NCI-H748 treated with DMSO at 0.1 percent for 48 hours (cell line): ENCODE measurements at regions not wholly inside any gene's neighbourhood (a gene's known extent, or its start where the extent isn't known, plus 50 kb on each side); places are given as distances from the start of the nearest gene placed in this dataset.

ENCODE experiments used
- DNase-seq: peaks from one replicate; lab custom pipeline; 2025; lab: John Stamatoyannopoulos, UW

DNA sequence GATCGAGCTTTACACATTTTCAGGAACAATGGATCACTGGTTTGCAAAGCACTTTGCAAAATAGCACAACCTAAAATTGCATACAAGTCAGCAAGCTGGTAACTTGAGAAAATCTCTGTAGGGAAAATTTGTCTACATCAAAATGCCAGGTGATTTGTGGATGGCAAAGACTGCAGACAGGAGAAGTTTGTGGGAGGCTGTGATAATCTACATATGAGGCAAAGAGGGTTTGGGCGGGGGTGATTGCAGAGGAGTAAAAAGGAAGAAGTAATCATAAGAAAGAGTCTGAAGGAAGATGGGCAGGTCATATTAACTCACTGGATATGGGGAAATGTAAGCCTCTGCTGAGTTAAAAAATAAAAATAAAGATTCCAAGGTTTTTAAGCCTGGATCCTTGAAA, 166.3 kb upstream of the STXBP5 start:
- no peak for DNase-seq

DNA sequence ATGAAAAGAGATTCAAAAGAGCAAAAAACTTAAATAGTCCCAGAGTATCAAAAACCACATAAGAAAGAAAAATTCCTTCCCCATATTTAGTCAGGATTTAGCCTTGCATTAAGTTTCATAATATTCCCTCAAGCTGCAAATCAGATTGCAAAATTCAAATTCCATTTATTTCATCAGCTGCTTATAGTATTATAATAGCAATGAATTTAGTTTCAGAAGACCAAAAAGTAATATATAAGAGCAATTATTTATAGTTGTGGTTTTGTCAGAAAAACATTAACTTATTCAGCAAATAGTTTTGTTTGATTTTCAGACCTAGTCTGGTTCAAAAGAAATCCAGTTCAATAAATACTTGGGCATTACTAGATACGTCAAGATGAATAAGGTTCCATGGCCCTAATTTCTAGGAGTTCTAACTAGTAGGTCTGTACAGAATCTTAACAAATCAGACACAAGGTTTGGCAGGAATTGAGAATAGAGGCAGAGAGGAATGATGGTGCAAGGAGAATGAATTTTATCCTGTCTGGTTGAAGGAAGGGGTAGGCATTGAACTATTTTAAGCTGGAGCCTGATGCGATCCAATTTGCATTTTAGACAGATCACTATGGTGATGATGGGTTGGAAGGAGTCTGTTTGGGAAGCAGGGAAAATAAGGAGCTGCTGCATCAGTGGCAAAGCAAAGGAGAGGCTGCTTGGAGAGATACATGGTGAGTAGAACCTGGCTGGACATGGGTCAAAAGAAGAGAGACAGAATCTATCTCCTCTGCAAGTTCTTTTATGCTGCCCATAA, 163.9 kb upstream of the STXBP5 start:
- DNase-seq, result no peak

DNA sequence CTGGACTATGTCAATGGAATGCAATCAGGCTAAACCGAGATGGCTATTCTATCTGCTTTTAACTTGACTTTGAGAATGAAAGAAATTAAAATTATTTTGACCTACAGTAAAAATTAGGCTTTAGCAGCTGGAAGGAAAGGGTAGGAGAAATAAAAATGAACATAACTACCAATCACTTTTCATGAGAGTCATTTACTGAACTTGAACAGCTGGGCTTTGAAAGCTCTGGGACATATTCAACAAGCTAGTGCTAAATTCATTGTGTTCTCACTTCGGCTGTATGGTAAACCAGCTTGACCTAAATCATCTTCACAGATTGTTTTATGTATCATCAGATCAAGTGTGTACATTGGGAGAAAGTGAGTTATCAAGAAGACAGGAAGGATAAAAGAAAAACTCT, 161.5 kb upstream of the STXBP5 start:
- no peak for DNase-seq

DNA sequence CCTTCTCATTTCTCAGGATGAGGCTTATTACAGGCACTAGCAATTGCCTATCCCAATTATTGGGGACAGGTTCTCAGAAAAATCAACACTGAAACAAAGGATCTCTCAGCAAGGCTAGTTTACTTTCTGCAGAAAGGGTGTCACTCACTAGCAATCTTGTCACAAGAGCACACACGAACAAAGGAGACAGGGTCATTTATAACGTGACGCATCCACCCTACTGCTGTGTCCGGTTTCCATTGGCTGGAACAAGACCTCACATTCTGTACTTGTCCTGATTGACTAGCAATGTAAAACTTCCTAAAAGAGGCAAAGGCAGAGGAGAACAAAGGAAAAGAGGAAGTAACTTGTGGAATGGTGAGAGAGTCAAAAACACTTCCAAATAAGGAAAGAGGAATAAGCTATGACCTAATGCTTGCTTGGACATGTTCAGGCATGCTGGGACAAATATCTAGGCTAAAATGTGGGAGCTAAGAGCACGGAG, 160.2 kb upstream of the STXBP5 start:
- peak; percentile 85 for DNase-seq

DNA sequence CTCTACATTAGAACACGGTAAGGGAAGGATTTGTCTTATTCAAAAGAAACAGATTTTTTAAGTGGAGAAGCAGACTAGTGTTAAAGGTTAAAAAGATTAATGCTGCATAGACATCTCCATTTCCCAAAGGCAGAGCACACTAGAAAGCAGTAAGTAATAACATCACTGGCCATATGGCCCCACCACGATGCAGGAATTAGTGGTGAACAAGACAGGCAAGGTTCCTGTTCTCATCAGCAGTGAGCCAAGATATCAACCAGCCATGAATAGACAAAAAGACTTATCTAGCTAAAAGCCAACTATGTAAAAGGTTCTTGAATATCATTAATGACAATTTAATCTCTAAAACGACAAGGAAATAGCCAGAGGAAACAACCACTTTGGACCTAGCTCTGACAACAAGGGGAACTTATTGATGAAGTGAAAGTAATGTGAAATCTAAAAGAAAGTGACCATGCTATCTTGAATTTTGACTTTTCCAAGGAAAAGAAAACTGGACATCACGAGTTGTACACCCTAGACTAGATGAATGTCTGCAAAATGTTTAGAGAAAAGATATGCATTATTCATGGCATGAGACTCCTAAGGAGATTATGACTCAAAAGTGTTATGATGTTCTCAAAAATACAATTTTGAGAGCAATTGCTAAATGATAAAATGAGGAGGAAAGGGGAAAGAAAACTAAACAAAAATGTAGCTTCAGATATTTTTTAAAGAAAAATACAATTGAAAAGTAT, 157.9 kb upstream of the STXBP5 start:
- no peak for DNase-seq

DNA sequence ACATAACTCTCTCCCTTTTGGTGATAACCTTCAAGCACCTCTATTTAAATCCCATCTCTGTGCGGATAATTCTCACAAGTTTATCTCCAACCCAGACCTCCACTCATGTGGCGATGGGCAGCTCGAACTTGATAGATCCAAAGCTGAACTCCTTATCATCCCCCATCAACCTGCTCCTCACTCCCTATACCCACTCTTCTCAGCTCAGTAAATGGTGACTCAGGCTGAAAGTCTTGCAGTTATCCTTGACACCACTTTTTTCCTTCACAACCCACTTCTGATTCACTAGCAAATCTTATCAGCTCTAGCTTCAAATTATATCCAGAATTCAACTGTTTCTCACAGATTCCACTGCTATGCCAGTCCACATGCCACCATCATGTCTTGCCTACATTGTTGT, 155.3 kb upstream of the STXBP5 start:
- no peak for DNase-seq

DNA sequence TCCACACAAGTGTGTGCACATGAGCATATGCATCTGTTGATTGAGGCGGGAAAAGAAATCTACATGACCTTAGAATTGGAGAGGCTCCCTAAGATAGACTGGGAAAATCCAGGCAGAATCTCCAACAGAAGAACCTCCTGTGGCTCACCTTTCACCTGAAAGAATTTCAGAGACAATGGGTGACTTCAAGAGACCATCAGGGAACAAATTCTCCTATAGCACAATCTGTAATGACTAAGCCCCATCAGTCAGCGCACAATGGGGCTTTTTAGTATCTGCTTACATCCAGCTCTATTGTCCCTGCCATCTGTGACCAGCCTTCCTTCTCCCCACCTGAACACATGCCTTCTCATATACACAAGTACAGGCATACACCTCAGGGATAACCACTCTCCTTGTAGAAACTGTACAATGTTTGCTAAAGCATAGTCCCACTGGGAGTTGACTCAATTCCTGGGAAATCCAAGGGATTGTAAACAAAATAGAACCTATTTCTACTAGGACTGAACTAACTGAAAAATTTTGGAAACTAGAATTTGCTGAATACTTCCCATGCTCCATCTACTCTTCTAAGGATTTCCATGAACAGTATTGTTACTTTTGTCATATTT, 150.8 kb upstream of the STXBP5 start:
- DNase-seq, result no peak

DNA sequence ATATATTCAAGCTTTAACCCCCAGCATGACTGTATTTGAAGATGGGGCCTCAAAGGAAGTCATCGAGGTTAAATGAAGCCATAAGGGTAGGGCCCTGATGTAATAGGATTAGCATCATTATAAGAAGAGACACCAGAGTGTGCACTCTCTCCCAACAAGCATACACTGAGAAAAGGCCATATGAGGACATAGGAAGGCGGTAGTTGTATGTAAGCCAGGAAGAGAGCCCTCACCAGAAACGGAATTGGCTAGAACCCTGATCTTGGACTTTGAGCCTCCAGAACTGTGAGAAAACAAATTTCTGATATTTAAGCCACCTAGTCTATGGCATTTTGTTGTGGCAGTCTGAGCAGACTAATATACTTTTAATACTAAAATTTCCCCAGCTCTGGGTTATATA, 150.1 kb upstream of the STXBP5 start:
- DNase-seq, result no peak

DNA sequence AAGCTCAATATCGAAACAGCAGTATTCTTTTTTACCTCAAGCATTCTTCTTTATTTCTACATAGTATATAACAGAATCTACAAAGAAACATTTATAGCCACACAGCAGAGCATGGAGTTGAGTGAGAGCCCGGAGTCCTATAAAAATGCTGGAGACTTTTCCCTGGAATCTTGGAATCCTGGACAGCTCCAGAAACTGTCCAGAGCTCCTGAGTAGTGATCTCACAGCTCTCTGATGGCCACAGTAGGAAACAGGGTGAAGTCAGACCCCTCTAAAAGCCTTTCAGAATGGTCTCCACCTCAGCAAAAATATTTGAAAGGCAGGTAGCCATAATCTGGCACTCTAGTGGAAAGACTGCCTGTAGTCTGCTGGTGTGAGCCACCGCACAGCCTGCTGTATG, 149.3 kb upstream of the STXBP5 start:
- DNase-seq, result no peak

DNA sequence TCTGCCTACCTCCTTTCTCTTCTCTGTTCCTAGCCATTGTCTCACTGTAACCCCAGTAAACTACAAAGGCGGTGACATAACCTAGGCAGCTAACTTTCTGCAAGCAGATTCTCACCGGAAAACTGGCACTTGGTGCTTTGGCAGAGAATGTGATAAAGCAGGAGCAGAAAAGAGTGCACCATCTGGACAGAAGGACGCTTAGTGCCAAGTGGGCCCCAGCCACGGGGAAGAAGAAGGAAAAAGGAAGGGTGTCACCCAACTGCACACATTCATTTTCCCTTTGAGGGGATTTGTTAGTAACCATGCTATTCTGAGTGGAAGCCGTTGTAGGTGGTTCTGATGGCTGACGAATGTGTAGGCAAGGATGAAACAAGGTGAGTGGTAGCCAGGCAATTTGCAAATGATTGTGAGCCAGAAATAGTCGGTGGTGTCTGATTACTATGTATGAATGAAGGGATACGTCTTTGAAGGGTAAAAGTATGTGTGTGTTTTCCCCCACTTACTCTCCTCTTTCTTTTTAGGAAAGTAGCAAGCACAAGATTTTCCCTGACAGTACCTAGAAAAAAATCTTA, 148.3 kb upstream of the STXBP5 start:
- DNase-seq, result no peak

DNA sequence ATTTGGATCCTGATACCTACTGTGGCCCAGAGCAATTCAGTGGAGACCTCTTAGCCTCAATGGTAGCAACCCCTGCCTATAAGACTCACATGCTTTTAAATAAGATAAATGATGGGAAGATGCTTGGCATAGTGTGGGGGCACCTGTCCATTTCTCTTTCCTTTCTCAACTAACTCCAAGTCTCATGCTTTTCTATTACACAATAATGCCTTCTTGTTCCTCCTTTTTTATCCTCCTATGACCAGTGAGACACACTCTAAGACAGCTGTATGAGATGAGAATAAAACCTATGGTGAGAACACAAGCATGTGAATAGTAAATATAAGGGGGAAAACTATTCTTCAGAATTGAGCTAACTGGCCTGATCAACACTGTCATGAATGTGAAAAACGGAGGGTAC, 147.0 kb upstream of the STXBP5 start:
- DNase-seq, result no peak

DNA sequence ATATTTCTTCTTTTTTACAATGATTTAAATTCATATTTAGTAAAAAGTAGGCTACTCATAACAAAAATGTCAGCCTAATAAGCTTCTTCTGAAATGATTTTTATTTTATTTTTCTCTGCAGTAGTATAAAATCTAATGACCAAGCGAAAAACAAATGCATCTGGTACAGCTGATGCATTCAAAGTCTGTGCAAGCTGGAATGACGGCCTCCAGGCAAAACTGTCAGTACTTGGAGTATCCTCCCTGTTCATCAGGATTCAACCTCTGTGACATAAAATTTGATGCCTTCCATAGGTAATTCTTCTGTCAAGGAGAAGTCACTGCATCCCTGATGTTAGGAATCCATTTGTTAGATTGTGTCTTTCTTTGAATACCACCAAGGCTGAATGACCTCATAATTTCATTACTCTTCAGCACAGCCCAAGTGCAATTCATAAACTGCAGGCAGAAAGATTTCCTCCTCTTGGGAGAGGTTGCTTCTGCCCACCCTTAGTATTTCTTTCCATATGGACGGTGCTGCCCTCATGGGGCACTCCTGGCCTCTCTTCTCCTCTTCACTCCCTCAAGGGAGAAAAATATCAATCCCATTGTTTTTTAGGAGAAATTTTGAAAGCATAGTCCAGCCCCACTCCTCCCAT, 146.4 kb upstream of the STXBP5 start:
- no peak for DNase-seq

DNA sequence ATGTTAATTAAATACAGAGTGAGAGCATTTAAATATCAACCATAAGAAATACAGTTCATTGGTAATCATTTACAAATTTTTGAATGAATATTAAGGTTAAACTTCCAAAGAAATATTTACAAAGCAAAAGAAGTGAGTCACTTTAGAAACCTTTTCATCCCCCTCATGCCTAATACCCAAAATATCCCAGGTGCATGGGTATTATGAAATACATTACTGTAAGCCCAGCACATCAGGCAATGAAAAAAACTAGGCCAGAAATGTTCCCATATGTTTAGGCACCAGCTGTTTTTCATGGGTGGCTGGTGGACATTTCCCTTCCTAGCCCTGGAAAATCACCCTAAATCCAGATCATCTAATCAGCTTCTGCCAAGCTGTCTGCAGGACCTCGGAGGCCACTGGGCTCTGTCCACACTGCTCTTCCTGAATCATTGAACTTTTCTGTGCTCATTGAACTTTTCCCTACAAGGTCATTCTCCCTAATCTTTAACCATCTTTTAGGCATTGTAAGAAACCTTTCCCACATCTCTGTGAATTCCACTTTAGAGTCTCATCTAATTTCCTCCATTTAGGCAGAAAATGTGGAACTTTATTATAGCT, 145.3 kb upstream of the STXBP5 start:
- no peak for DNase-seq

DNA sequence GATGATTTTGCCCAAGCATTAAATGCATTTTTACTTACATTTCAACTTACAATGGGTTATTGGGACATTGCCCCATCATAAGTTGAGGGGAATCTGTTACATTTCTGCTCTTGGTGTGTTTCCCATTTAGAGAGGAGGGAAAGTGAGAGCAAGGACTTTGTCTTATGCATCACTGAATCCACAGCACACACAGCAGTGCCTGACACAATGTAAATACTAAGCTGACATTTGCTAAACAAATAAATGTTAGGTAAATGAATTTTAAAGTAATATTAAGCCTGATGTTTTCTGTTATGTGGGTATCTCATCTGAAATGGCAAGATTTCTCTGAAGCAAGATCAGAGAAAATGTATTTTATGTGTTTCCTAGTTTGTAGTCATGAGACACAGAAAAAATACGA, 143.6 kb upstream of the STXBP5 start:
- DNase-seq, result no peak

DNA sequence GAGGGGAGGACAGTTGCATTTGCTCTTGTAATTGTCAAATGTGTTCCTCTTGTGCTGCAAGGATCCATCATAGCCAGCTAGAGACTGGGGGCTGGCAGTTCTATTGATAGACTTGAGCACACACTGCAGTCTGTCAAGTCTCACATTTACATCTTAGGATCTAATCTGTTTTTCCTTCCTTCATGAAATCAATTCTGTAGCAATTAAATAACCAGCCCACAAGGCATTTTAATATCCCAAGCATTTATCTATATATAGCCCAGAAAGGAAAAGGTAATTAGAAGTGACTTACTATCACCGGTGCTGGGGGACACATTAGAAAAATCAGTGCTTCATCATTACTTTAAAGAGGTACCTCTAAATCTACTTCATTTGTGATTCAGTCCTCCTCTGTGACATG, 143.0 kb upstream of the STXBP5 start:
- no peak for DNase-seq

DNA sequence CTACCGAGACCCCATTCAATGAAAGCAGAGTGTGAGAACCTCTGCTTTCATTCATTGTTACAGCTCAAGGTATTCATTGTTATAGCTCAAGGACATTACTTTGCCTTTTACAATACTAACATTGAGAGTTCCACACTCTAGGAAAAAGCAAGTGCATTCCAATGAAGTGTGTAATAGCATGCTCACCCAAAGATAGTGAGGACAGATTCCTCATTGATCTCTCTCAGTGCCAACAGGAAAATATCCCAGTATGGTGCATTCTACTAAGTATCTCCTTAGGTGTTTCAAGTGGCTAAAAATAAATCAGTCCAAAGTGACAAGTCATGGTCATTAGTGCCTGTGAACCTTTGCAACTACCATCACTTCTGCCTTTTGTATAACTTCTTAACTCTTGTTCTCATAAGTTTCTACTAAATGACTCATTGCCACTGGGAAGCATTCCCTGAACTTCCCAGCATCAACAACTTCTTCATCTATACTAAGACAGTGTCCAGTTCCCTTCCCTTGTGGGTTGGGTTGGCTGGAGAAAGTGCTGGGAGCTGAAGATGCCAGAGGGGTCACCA, 140.7 kb upstream of the STXBP5 start:
- DNase-seq, result no peak

DNA sequence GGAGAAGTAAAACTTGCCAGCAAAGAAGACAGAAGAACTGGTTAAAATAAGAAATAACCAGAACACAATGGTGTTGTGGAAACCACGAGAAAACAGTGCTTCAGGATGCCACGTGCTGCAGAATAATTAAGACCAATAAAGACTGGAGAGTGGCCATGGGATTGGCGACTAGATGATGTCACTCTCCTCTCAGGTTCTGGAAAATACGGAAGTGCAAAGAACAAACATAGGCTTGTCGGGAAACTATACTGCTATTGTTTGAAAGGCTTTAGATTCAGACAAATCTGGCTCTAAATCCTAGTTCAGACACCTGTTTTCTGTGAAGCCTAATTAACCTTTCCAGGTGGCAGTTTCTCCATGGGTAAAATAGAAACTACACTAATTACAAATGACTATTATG, 138.4 kb upstream of the STXBP5 start:
- DNase-seq, result peak; percentile 83

DNA sequence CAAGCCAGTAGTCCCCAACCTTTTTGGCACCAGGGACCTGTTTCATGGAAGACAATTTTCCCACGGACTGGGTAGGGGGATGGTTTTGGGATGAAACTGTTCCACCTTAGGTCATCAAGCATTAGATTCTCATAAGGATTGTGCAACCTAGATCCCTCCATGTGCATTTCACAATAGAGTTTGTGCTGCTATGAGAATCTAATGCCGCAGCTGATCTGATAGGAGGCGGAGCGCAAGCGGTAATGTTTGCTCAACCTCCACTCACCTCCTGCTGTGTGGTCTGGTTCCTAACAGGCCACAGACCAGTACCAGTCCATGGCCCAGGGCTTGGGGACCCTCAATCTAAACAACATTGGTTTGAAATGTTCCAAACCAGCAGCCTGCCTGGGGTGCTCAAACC, 137.0 kb upstream of the STXBP5 start:
- DNase-seq, result no peak

DNA sequence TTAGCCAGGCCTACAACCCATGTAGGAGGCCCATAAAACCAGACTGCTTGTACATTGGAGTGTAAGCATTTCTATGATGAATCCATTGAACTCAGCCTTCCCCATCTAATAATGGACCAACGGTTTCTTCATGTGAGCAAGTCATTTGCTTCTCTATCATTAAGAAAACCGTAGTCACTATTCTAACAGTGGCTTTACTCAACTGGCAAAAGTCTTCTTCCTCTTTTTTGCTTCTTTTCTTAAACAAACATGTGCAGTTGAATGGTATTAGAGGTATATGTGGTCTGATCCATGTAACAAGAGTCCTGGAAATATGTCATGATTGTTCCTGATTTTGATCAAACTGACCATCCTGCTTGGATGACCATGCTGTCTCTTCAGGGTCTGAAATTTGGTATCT, 132.4 kb upstream of the STXBP5 start:
- no peak for DNase-seq

DNA sequence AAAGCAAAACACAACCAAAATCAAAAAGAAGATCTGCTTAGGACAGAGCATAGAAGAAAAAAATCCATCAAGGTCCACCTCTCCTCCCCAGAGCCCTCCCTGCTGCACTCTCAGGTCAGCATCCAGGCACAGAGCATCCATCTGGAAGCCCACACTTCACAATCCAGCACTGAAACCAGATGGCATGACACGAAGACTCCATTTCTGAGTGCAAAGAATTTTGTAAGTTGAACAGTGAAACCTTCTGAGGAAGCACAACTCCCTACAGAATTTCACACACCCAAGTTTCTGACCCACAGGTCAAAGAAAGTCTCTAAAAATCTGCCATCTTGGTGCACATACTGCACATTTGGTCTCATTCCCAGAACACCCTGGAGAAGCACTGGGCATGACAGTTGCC, 128.8 kb upstream of the STXBP5 start:
- DNase-seq, result no peak

DNA sequence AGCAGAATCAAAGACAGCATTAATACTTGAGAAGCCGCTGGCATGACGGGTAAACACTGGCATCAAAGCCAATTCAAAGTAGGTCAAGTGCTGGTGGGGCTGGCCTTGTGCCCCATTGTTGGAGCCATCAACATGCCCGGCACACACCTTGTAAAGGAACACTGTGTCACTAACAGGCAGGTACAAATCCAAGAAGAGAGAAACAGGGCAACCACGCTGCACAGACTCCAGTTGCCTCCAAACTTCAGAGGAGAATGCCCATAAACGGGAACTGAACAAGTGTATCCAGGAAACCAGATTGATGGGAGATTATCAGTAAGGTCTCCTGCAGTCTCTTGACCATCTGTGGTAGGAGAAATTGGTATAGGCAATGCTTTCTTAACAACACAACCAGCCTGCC, 127.0 kb upstream of the STXBP5 start:
- no peak for DNase-seq

DNA sequence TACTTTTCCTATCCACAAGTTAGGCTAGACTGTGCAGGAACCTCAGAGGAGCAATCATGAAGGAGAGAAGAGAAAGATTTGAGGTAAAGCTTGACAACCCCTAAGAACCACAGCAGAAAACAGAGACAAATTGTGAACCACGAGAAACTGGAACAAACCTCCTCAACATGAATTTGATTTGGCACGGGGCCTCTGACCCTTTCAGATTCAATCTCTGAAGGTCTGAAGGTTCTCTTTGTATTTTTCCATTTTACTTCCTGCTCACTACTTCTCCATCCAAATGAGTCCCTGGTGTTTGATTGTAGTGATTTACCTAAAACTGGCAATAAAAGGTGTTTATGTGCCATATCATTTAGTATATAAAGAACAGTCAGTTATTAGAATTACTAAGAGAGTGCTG, 126.1 kb upstream of the STXBP5 start:
- DNase-seq, result no peak
